Neural cell (in vitro differentiated cells): ENCODE measurements at regions not wholly inside any gene's neighbourhood (a gene's known extent, or its start where the extent isn't known, plus 50 kb on each side); places are given as distances from the start of the nearest gene placed in this dataset.

ENCODE experiments used
- H2AFZ ChIP-seq: fragments of 200-600, 300-800 bp; sonication (generic), shearing (Covaris generic); 2 replicates; pipeline ENCODE4 v1.6.0; 2014; ENCODE audit warnings: low read depth, mild to moderate bottlenecking, antibody characterized with exemption, low read length, moderate library complexity
- H3F3A ChIP-seq: fragments of 200-600 bp; shearing (Covaris generic); 2 replicates; pipeline ENCODE4 v1.6.1; 2016; ENCODE audit warnings: mild to moderate bottlenecking, moderate library complexity, mixed read lengths, antibody characterized with exemption, low read length; ENCODE audit not compliant: insufficient read depth, poor library complexity, severe bottlenecking
- H3K27ac ChIP-seq: fragments of 200-600, 300-800 bp; sonication (generic), shearing (Covaris generic); 2 replicates; pipeline ENCODE4 v1.5.1; 2014; ENCODE audit warnings: mild to moderate bottlenecking, low read length, moderate library complexity
- H3K27me3 ChIP-seq: fragments of 300-800, 200-600 bp; sonication (generic), shearing (Covaris generic); 2 replicates; pipeline ENCODE4 v1.6.0; 2014; ENCODE audit warnings: mild to moderate bottlenecking, low read depth, low read length, moderate library complexity; ENCODE audit not compliant: insufficient read depth
- H3K36me3 ChIP-seq: fragments of 300-800, 200-600 bp; sonication (generic), shearing (Covaris generic); 2 replicates; pipeline ENCODE4 v1.5.1; 2014; ENCODE audit warnings: mild to moderate bottlenecking, antibody characterized with exemption, low read length, moderate library complexity; ENCODE audit not compliant: insufficient read depth
- H3K4me2 ChIP-seq: fragments of 300-800, 200-600 bp; sonication (generic), shearing (Covaris generic); 2 replicates; pipeline ENCODE4 v1.6.0; 2014; ENCODE audit warnings: mild to moderate bottlenecking, low read length
- H3K4me3 ChIP-seq: fragments of 300-800, 200-600 bp; sonication (generic), shearing (Covaris generic); 2 replicates; pipeline ENCODE4 v1.5.1; 2014; ENCODE audit warnings: mild to moderate bottlenecking, low read length, moderate library complexity
- H3K79me2 ChIP-seq: fragments of 200-600 bp; shearing (Covaris generic); replicated peaks from 2 replicates; pipeline ENCODE4 v1.6.0; 2014; ENCODE audit warnings: mild to moderate bottlenecking, low read length, moderate library complexity; ENCODE audit not compliant: insufficient read depth
- H3K9ac ChIP-seq: fragments of 300-800, 200-600 bp; sonication (generic), shearing (Covaris generic); 2 replicates; pipeline ENCODE4 v1.6.1; 2016; ENCODE audit warnings: mild to moderate bottlenecking, low read length, mixed read lengths
- H3K9me2 ChIP-seq: fragments of 200-600 bp; shearing (Covaris generic); 2 replicates; pipeline ENCODE4 v1.6.1; 2016; ENCODE audit warnings: mild to moderate bottlenecking, low read length, mixed read lengths; ENCODE audit not compliant: insufficient read depth
- H3K9me3 ChIP-seq: fragments of 200-600, 300-800 bp; sonication (generic), shearing (Covaris generic); 2 replicates; pipeline ENCODE4 v1.6.1; 2016; ENCODE audit warnings: mild to moderate bottlenecking, mixed run types, low read length, moderate library complexity, mixed read lengths
- H4K20me1 ChIP-seq: fragments of 200-600 bp; shearing (Covaris generic); 2 replicates; pipeline ENCODE4 v1.6.1; 2016; ENCODE audit warnings: mild to moderate bottlenecking, mixed run types; ENCODE audit not compliant: insufficient read depth
- EP300 ChIP-seq: fragments of 450-650 bp; conservative IDR thresholded peaks from 2 replicates; pipeline ENCODE4 v1.6.1; 2014; ENCODE audit warnings: antibody characterized with exemption, mild to moderate bottlenecking, moderate library complexity; ENCODE audit not compliant: poor library complexity, severe bottlenecking
- EZH2 ChIP-seq: fragments of 200-600, 300-800 bp; shearing (Covaris generic), sonication (generic); IDR thresholded peaks from 2 replicates; pipeline ENCODE4 v1.6.1; 2014; ENCODE audit warnings: antibody characterized with exemption, low read length, borderline replicate concordance, mild to moderate bottlenecking; ENCODE audit not compliant: insufficient read depth, poor library complexity, severe bottlenecking
- MXI1 ChIP-seq: fragments of 450-650 bp; conservative IDR thresholded peaks from 2 replicates; pipeline ENCODE4 v1.6.1; 2014; ENCODE audit warnings: antibody characterized with exemption, mild to moderate bottlenecking; ENCODE audit not compliant: poor library complexity, severe bottlenecking
- POLR2AphosphoS5 ChIP-seq: IDR thresholded peaks from 2 replicates; pipeline ENCODE4 v1.6.1; 2012
- RAD21 ChIP-seq: fragments of 450-650 bp; conservative IDR thresholded peaks from 2 replicates; pipeline ENCODE4 v1.6.1; 2014; ENCODE audit warnings: antibody characterized with exemption, mild to moderate bottlenecking, moderate library complexity
- SMC3 ChIP-seq: fragments of 450-650 bp; conservative IDR thresholded peaks from 2 replicates; pipeline ENCODE4 v1.6.1; 2014; ENCODE audit warnings: antibody characterized with exemption, mild to moderate bottlenecking, moderate library complexity; ENCODE audit not compliant: poor library complexity
- TAF1 ChIP-seq: IDR thresholded peaks from 2 replicates; pipeline ENCODE4 v1.6.1; 2012; ENCODE audit warnings: low read depth
- TF ChIP-seq, protein P1 (sequence below): fragments of 450-650 bp; IDR thresholded peaks from 2 replicates; pipeline ENCODE4 v1.5.1; 2014; ENCODE audit warnings: antibody characterized with exemption, mild to moderate bottlenecking, moderate library complexity; ENCODE audit not compliant: poor library complexity, severe bottlenecking
- TF ChIP-seq, protein P2 (sequence below): IDR thresholded peaks from 2 replicates; pipeline ENCODE4 v1.6.1; 2012; ENCODE audit warnings: borderline replicate concordance

DNA sequence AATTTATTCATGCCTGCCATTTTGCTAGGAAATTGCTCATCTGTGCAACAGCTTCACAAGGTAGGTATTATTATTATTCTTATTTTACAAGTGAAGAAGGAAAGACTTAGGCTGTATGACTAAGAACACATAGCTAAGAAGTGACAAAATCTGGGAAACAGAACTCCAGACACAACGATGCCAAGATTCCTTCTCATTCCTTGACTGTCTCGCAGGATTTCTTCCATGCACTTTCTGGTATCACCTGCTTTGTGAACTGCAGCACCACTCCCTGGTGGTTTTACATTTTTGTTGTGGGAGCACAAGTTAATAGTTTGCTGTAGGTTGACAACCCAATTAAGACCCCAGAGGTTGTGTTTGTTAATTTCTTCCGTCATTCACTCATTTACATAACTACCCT is 188.5 kb downstream of the LACC1 start:
- H3K9ac ChIP-seq = no peak overlapping the region
- no peaks in the 10 kb centered on the region for H3K27me3 ChIP-seq
- H2AFZ ChIP-seq = no peak overlapping the region
- no peaks in the 10 kb centered on the region for H3F3A ChIP-seq
- H3K27ac ChIP-seq = no peak overlapping the region
- H3K36me3 ChIP-seq = no peaks in the 10 kb centered on the region
- H3K9me2 ChIP-seq = no peaks in the 10 kb centered on the region
- no peak overlapping the region for H3K4me2 ChIP-seq
- no peaks in the 10 kb centered on the region for H3K9me3 ChIP-seq
- H3K79me2 ChIP-seq = no peaks in the 10 kb centered on the region
- no peaks in the 10 kb centered on the region for H4K20me1 ChIP-seq
- no peak overlapping the region for H3K4me3 ChIP-seq
- TF ChIP-seq MXI1 (no peak), RAD21 (no peak), EP300 (no peak), TAF1 (no peak), SMC3 (no peak), POLR2AphosphoS5 (no peak), EZH2 (no peak)
- TF ChIP-seq, protein P1, sequence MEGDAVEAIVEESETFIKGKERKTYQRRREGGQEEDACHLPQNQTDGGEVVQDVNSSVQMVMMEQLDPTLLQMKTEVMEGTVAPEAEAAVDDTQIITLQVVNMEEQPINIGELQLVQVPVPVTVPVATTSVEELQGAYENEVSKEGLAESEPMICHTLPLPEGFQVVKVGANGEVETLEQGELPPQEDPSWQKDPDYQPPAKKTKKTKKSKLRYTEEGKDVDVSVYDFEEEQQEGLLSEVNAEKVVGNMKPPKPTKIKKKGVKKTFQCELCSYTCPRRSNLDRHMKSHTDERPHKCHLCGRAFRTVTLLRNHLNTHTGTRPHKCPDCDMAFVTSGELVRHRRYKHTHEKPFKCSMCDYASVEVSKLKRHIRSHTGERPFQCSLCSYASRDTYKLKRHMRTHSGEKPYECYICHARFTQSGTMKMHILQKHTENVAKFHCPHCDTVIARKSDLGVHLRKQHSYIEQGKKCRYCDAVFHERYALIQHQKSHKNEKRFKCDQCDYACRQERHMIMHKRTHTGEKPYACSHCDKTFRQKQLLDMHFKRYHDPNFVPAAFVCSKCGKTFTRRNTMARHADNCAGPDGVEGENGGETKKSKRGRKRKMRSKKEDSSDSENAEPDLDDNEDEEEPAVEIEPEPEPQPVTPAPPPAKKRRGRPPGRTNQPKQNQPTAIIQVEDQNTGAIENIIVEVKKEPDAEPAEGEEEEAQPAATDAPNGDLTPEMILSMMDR = no peak
- TF ChIP-seq, protein P2, sequence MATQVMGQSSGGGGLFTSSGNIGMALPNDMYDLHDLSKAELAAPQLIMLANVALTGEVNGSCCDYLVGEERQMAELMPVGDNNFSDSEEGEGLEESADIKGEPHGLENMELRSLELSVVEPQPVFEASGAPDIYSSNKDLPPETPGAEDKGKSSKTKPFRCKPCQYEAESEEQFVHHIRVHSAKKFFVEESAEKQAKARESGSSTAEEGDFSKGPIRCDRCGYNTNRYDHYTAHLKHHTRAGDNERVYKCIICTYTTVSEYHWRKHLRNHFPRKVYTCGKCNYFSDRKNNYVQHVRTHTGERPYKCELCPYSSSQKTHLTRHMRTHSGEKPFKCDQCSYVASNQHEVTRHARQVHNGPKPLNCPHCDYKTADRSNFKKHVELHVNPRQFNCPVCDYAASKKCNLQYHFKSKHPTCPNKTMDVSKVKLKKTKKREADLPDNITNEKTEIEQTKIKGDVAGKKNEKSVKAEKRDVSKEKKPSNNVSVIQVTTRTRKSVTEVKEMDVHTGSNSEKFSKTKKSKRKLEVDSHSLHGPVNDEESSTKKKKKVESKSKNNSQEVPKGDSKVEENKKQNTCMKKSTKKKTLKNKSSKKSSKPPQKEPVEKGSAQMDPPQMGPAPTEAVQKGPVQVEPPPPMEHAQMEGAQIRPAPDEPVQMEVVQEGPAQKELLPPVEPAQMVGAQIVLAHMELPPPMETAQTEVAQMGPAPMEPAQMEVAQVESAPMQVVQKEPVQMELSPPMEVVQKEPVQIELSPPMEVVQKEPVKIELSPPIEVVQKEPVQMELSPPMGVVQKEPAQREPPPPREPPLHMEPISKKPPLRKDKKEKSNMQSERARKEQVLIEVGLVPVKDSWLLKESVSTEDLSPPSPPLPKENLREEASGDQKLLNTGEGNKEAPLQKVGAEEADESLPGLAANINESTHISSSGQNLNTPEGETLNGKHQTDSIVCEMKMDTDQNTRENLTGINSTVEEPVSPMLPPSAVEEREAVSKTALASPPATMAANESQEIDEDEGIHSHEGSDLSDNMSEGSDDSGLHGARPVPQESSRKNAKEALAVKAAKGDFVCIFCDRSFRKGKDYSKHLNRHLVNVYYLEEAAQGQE = no peak

DNA sequence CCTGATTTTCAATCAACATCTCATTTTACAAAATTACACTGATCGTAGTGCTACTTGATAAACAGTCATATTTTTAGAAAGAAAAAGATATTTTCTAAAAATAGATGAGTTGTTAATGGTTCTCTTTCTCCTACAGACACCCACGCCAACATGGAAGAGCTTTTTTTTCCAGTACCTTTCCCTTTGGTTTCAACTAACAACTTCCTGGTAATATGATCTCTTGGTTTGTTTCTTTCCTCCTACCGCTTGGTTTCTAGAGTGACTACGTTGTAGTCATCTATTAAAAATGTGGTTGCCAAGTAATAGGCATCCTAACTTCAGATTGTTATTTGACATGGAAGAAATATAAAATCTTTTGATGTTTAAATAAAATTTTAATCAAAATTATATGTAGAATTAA is 189.0 kb downstream of the LACC1 start:
- TF ChIP-seq SMC3 = no peak
- TF ChIP-seq MXI1 = no peak
- no peak for TF ChIP-seq TAF1
- TF ChIP-seq, protein P2 = no peak
- TF ChIP-seq POLR2AphosphoS5 = no peak
- no peak for TF ChIP-seq EP300
- no peak for TF ChIP-seq RAD21
- TF ChIP-seq, protein P1 = no peak
- no peak for TF ChIP-seq EZH2
- H3K36me3 ChIP-seq = no peaks in the 10 kb centered on the region
- H3K4me3 ChIP-seq = no peak overlapping the region
- no peaks in the 10 kb centered on the region for H4K20me1 ChIP-seq
- no peaks in the 10 kb centered on the region for H3K27me3 ChIP-seq
- no peak overlapping the region for H2AFZ ChIP-seq
- no peak overlapping the region for H3K9ac ChIP-seq
- no peaks in the 10 kb centered on the region for H3K79me2 ChIP-seq
- no peaks in the 10 kb centered on the region for H3K9me2 ChIP-seq
- H3F3A ChIP-seq = no peaks in the 10 kb centered on the region
- H3K27ac ChIP-seq = no peak overlapping the region
- H3K9me3 ChIP-seq = no peaks in the 10 kb centered on the region
- no peak overlapping the region for H3K4me2 ChIP-seq
